Left kidney (tissue), 1 donor: ENCODE measurements at regions not wholly inside any gene's neighbourhood (a gene's known extent, or its start where the extent isn't known, plus 50 kb on each side); places are given as distances from the start of the nearest gene placed in this dataset.

ENCODE experiments used
- DNase-seq: peaks from one replicate; pipeline ENCODE4 v3.0.0-alpha.2; 2013

DNA sequence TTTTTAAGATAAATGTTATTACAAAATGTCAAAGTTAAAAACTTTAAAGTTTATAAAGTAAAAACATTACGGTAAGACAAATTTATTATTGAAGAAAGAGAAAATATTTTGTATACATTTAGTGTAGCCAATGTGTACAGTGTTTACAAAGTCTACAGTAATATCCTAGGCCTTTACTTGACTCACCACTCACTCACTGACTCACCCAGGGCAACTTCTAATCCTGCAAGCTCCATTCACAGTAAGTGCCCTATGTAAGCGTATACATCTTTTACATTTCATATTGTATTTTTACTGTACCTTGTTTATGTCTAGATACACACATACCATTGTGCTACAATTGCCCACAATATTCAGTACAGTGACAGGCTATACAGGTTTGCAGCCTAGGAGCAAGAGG lies 448.2 kb downstream of the KCTD12 start:
- DNase-seq, result no peak

GRCh38 chr13:76425935-76426334 lies 460.3 kb downstream of the KCTD12 start:
- no peak for DNase-seq

DNA sequence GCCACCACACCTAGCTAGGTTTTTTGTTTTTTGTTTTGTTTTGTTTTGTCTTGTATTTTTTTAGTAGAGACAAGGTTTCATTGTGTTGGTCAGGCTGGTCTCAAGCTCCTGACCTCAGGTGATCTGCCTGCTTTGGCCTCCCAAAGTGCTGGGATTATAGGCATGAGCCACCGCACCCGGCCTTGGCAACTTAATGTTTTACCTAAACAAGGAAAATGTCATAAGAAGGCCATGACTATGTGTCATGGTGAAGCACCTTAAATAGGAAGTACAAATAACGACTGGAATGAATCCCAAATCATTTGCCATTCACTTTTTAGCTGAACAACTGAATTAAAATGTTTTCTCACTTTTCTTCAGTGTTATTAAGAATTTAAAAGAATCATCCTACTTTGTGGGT lies 465.2 kb downstream of the KCTD12 start:
- no peak for DNase-seq

GRCh38 chr13:76418404-76418803 lies 467.8 kb downstream of the KCTD12 start:
- DNase-seq, result no peak

DNA sequence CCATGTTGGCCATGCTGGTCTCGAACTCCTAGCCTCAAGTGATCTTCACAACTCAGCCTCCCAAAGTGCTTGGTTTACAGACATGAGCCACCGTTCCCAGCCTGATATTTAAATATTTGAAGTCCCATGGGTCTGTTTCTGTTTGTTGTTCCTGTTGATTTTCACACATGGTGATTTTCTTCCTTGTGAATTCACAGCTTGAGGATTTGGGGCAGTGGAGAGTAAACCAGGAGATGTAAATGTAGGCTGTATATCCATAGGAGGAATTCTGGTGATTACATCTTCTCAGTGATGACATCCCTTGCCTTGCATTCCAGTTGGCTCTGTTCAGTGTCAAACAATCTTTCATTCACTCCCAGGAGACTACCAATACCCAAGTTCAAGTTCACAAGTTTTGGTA lies 471.9 kb downstream of the KCTD12 start:
- DNase-seq, result no peak

DNA sequence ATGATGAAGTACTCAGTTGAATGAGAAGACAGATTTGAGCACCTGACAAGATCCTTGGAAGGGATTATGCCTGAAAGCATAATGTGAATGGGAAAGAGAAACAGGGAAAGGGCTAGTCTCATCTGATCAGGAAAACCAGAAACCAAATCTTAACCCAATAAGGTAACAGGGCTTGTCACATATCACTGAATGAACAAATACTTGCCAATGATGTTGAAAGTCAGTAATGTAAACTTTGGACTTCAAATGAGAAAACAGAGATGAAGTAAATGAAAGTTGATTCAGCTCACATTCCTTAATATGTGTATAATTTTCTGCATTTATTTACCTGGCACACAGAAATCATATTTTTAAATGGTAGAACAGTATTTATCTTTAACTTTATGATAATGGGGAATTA lies 480.0 kb downstream of the KCTD12 start:
- DNase-seq, result no peak

DNA sequence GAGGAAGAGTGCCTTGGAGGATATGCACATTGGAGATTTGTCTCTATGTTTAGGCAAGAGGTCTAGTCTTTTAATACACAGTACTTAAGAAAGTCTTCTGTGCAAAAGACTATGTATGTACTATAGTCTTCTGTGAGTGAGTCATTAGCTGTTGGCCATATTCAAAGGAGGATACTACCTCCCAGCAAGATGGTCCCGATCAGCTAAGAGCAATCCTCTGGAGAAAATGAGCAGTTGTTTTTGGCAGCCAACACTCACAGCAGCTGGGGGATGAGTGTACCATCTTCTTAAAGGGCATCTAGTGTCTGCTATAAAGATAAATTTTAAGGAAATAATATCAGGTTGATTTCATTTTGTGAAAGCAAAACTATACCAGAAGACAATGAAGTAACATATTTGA lies 487.8 kb downstream of the KCTD12 start:
- no peak for DNase-seq

DNA sequence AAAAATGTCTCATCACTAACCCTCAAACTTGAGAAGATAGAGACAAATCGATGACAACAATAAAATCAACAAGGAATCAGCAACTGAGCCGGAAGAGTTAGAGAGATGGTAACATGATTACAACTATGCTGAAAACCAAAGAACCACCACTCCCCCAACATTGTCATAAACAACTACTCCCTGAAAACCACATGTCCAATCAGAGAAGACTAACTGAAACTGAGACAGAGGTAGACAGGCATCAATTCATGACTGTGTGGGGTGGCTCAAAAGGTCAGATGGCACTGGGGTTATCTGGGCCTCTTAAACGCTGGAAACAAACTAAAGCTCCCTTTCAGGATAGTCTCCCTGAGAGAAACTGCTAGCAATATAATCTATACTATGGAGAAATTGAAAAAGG lies 488.8 kb downstream of the KCTD12 start:
- no peak for DNase-seq

DNA sequence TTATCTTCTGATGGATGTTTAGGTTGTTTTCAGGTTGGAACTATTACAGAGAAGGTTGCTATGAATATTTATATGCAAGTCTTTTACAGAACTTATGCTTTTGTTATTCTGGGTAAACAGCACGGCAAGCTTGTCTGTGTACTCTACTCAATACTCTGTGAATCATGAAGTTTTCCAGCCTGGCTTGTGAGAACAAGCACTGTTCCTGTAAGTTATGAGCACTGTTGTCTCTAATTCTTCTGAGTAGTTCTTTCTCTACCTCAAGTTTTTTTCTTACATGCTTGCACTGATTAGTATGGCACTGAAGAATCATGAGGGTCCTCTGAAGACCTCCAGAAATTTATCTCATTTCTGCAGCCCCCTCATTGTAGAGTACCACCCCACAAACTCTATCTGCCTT lies 496.9 kb downstream of the KCTD12 start:
- no peak for DNase-seq

GRCh38 chr13:76387566-76387965 lies 498.6 kb downstream of the KCTD12 start:
- DNase-seq, result no peak

- DNase-seq, result no peak
Observed at GRCh38 chr13:76386321-76386720, 499.9 kb downstream of the KCTD12 start.

GRCh38 chr13:76385586-76385985 lies 500.6 kb downstream of the KCTD12 start:
- DNase-seq, result no peak

DNA sequence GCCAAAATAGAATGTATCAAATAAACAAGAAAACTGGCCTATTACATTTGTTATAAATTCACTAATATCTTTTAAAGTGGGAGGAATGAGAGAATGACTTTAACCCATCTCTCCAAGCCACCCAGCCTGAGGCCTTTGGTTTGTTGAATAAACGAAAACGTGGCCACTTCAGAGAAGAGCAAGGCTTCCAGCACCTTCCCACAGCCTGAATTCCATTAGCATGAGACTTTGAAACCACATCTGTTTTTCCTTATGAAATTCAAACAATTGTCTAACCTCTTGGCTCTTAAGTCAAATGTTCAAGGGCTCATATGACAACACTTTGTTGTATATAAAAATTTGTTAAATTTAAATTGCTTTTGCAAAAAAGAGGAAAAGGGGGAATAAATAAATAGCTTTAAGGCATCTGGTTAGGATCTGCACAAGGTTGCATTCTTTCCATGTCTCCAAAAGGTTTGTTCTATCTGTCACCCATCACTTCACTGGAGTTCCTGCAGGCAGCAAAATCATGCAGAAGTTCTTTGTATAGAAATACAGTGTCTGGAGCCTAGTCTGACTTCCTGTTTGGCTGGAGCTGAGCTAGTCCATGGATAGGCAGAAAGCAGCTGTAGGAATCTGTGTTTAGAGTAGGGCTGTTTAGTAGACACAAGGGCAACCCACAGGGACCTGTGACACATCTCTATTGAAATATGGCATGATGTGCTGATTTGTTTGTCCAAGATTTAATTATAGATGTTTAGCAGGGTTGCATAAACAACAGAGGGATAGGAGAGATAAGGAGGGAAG lies 502.3 kb downstream of the KCTD12 start:
- no peak for DNase-seq

GRCh38 chr13:76380446-76381065 lies 505.6 kb downstream of the KCTD12 start:
- DNase-seq, result no peak

DNA sequence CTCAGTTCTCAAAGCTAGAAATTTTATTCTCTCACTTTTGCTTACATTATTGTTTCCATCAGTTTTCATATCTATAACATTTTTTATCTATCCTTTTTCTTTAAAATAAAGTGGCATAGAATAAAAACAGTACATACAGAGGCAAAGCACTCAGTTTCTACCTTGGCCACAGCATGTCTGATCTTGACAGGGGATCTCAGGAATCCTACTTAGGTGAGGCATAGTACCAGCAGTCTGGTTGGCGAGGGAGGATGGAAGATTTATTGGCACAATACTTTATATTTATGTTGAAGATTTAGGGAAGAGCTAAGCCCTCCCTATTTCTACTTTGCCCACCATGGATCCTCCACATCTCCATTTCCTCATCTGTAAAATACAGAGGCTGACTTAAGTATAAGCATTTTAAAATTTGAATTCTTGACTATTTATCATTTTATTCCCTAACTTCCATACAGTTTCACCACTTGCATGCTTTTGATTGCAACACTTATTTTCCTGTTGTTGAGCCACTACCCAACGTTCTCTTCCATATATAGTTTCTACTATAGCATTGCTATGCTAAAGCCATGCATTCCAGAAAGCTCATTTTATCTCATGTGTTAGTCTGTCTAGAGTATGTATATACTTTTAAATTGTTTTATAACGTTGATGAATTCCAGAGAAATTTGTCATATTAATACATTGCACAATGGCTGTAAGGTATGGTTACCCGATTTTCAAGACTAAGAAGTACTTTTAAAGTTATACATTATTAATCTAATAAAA lies 506.7 kb downstream of the KCTD12 start:
- no peak for DNase-seq

GRCh38 chr13:76378767-76379166 lies 507.4 kb downstream of the KCTD12 start:
- DNase-seq, result no peak

- no peak for DNase-seq
Observed at GRCh38 chr13:76363682-76364289, 522.4 kb downstream of the KCTD12 start.

DNA sequence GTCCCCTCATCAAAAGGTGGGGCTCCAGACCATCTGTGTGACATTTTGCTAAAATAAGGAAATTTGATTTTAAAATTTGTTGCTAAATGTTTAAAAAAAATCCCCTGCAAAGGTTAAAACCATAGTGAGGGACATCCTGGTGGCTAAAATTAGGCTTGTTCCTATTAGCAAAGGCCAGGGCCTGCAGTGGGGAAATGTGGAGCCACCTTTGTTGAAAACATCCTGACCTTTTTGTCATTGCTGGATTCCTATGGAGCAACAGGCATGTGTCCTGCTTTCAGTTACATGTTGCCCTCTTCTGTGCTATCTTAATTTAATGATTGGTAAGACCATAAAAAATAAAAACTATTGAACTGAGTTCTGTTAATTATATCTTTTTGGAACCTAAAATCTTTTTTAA lies 524.3 kb downstream of the KCTD12 start:
- DNase-seq, result no peak

DNA sequence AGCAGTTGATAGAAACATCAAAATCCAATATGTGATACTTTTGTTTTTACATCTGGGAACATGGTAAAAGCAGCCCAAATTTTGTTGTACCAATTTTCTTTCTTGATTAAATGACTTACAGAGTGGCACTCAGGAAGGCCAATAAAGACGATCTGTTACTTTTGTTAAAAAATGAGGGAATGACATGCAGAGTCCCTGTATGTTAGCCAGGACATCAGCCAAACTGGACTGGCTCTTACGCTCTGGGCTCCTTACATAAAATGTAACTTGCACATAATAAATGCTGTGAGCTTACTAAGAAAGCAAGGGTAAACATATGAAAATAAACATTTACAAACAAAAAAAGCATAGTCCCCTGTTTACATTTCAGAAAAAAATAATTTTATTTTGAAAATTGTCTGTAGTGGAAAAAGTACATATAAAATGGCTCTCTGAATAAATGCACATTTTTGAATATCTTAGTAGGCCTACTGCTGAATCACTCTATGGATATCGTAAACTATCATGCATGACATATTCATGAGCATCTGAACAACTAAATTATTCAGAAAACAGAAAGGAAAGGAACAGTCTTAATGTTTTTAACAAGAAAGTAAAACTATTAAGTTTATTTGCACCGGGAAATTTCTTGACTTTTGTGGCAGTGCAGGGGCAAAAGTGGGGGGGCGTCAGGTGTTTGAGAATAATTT lies 534.5 kb downstream of the KCTD12 start:
- no peak for DNase-seq

GRCh38 chr13:76350399-76350798 lies 535.8 kb downstream of the KCTD12 start:
- DNase-seq, result no peak

GRCh38 chr13:76349700-76350099 lies 536.5 kb downstream of the KCTD12 start:
- DNase-seq, result no peak

- DNase-seq, result no peak
Observed at GRCh38 chr13:76339649-76340048, 546.6 kb downstream of the KCTD12 start.
